ENCODE measurements at regions not wholly inside any gene's neighbourhood (a gene's known extent, or its start where the extent isn't known, plus 50 kb on each side); places are given as distances from the start of the nearest gene placed in this dataset.

GRCh38 chr6:159512104-159512503 is 180.9 kb downstream of the SOD2 start:
- H3K4me1 ChIP-seq = no peaks in the 10 kb centered on the region
- 59 to 70% methylated on average over 2 of the region's 2 CpGs for WGBS, 2 donors
- H3K27me3 ChIP-seq = no peaks in the 10 kb centered on the region
- H3K27ac ChIP-seq = no peak overlapping the region
- no peak for TF ChIP-seq CTCF (IDR thresholded peaks at IDR 0.05)
- TF ChIP-seq POLR2A (IDR thresholded peaks at IDR 0.05) = no peak
- no peaks in the 10 kb centered on the region for H3K36me3 ChIP-seq
- DNase-seq = no peak
- intact Hi-C loops (cut with DNase I) = no loop called here
- H3K9me3 ChIP-seq = no peaks in the 10 kb centered on the region
- H3K4me3 ChIP-seq = no peak overlapping the region

GRCh38 chr6:159510141-159510540 is 182.9 kb downstream of the SOD2 start:
- DNase-seq = no peak
- Histone ChIP-seq H3K9me3 (no peaks in the 10 kb centered on the region), H3K27ac (no peak overlapping the region), H3K4me1 (no peaks in the 10 kb centered on the region), H3K36me3 (no peaks in the 10 kb centered on the region), H3K27me3 (no peaks in the 10 kb centered on the region), H3K4me3 (no peak overlapping the region)
- intact Hi-C loops (cut with DNase I) = no loop called here
- WGBS, 2 donors = 43 to 80% methylated on average over 2 to 4 of the region's 8 CpGs
- TF ChIP-seq POLR2A (IDR thresholded peaks at IDR 0.05) = no peak
- TF ChIP-seq CTCF (IDR thresholded peaks at IDR 0.05) = no peak

GRCh38 chr6:159508931-159509330 is 184.1 kb downstream of the SOD2 start:
- intact Hi-C loops (cut with DNase I) = no loop called here
- no peaks in the 10 kb centered on the region for H3K9me3 ChIP-seq
- H3K27ac ChIP-seq = no peak overlapping the region
- no peaks in the 10 kb centered on the region for H3K36me3 ChIP-seq
- DNase-seq = no peak
- TF ChIP-seq CTCF (IDR thresholded peaks at IDR 0.05) (no peak), POLR2A (IDR thresholded peaks at IDR 0.05) (no peak)
- no peak overlapping the region for H3K4me3 ChIP-seq
- no peaks in the 10 kb centered on the region for H3K4me1 ChIP-seq
- WGBS, 2 donors = 81 to 88% methylated on average over 1 to 2 of the region's 2 CpGs
- no peaks in the 10 kb centered on the region for H3K27me3 ChIP-seq

GRCh38 chr6:159506048-159506447 is 187.0 kb downstream of the SOD2 start:
- Histone ChIP-seq H3K4me1 (no peaks in the 10 kb centered on the region), H3K9me3 (no peaks in the 10 kb centered on the region), H3K27me3 (no peaks in the 10 kb centered on the region), H3K27ac (no peak overlapping the region), H3K36me3 (no peaks in the 10 kb centered on the region), H3K4me3 (no peak overlapping the region)
- TF ChIP-seq CTCF (IDR thresholded peaks at IDR 0.05) (no peak), POLR2A (IDR thresholded peaks at IDR 0.05) (no peak)
- WGBS, 2 donors = 36 to 80% methylated on average over 2 to 4 of the region's 4 CpGs
- intact Hi-C loops (cut with DNase I) = no loop called here
- DNase-seq = no peak

GRCh38 chr6:159505140-159505922 is 187.7 kb downstream of the SOD2 start:
- no peak for TF ChIP-seq CTCF (IDR thresholded peaks at IDR 0.05)
- TF ChIP-seq POLR2A (IDR thresholded peaks at IDR 0.05) = no peak
- no peaks in the 10 kb centered on the region for H3K9me3 ChIP-seq
- WGBS, 2 donors = 81 to 86% methylated on average over 5 to 10 of the region's 19 CpGs
- H3K36me3 ChIP-seq = no peaks in the 10 kb centered on the region
- no peak overlapping the region for H3K27ac ChIP-seq
- intact Hi-C loops (cut with DNase I) = no loop called here
- no peak overlapping the region for H3K4me3 ChIP-seq
- no peaks in the 10 kb centered on the region for H3K27me3 ChIP-seq
- no peaks in the 10 kb centered on the region for H3K4me1 ChIP-seq
- DNase-seq = no peak
